ENCODE measurements at regions not wholly inside any gene's neighbourhood (a gene's known extent, or its start where the extent isn't known, plus 50 kb on each side); places are given as distances from the start of the nearest gene placed in this dataset.

- no peak for TF ChIP-seq POLR2A (IDR thresholded peaks at IDR 0.05)
- no peak for TF ChIP-seq CTCF (IDR thresholded peaks at IDR 0.05)
Observed at GRCh38 chr2:226074391-226074790, 674.9 kb downstream of the NYAP2 start.
